ENCODE measurements at regions not wholly inside any gene's neighbourhood (a gene's known extent, or its start where the extent isn't known, plus 50 kb on each side); places are given as distances from the start of the nearest gene placed in this dataset.

DNA sequence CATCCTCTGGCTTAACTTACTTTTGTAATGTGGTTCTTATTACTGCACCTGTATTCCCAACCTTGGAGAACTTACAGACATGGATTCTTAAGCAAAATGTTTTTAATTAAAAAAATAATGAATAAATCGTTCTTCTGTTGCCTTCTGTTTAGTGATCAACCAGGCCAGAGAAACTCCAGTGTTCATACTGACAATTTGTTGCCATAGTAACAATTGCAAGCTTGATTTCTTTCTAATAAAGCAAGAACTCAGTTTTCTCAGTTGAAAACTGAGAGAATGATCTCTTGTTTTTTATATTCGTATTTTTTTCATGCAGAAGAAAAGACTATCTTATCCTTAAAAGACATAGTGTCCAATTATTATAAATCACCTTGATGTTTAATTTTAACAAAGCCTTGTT lies 106.5 kb upstream of the LMNTD1 start:
- DNase-seq (ENCODE audit: low read depth, low spot score) = no peak
- CTCF ChIA-PET = no interaction called here

GRCh38 chr12:25670076-25671055 lies 117.3 kb upstream of the LMNTD1 start:
- H3K27ac ChIP-seq (ENCODE audit: low read depth, low read length) = no peak overlapping the region
- no peaks in the 10 kb centered on the region for H3K9me3 ChIP-seq (ENCODE audit: control insufficient read depth, insufficient read depth, low read length)
- no peak overlapping the region for H3K4me3 ChIP-seq (ENCODE audit: low read depth, low read length)
- no peak for TF ChIP-seq CTCF (IDR thresholded peaks at IDR 0.05; ENCODE audit: low read depth, low read length)
- ChIA-PET POLR2A (no interaction called here), CTCF (no interaction called here)
- DNase-seq (ENCODE audit: low read depth, low spot score) = no peak
- no peaks in the 10 kb centered on the region for H3K27me3 ChIP-seq (ENCODE audit: control insufficient read depth, insufficient read depth, low read length)

More for the DNA sequence above, 106.5 kb upstream of the LMNTD1 start:
- TF ChIP-seq CTCF (IDR thresholded peaks at IDR 0.05; ENCODE audit: low read depth, low read length) = no peak
- Histone ChIP-seq H3K4me3 (ENCODE audit: low read depth, low read length) (no peak overlapping the region), H3K9me3 (ENCODE audit: control insufficient read depth, insufficient read depth, low read length) (no peaks in the 10 kb centered on the region), H3K27ac (ENCODE audit: low read depth, low read length) (no peak overlapping the region), H3K27me3 (ENCODE audit: control insufficient read depth, insufficient read depth, low read length) (no peaks in the 10 kb centered on the region)
- POLR2A ChIA-PET = no interaction called here

- Histone ChIP-seq H3K27me3 (ENCODE audit: control insufficient read depth, insufficient read depth, low read length) (no peaks in the 10 kb centered on the region), H3K4me3 (ENCODE audit: low read depth, low read length) (no peak overlapping the region), H3K9me3 (ENCODE audit: control insufficient read depth, insufficient read depth, low read length) (no peaks in the 10 kb centered on the region), H3K27ac (ENCODE audit: low read depth, low read length) (no peak overlapping the region)
- POLR2A ChIA-PET = no interaction called here
- no peak for DNase-seq (ENCODE audit: low read depth, low spot score)
- CTCF ChIA-PET = no interaction called here
- TF ChIP-seq CTCF (IDR thresholded peaks at IDR 0.05; ENCODE audit: low read depth, low read length) = no peak
Observed at GRCh38 chr12:25675808-25676207, 122.7 kb upstream of the LMNTD1 start.

GRCh38 chr12:25677232-25677937 lies 124.3 kb upstream of the LMNTD1 start:
- CTCF ChIA-PET = no interaction called here

More at GRCh38 chr12:25677232-25677937, 124.3 kb upstream of the LMNTD1 start:
- H3K27ac ChIP-seq (ENCODE audit: low read depth, low read length) = no peak overlapping the region
- no peaks in the 10 kb centered on the region for H3K9me3 ChIP-seq (ENCODE audit: control insufficient read depth, insufficient read depth, low read length)
- TF ChIP-seq CTCF (IDR thresholded peaks at IDR 0.05; ENCODE audit: low read depth, low read length) = no peak
- H3K4me3 ChIP-seq (ENCODE audit: low read depth, low read length) = no peak overlapping the region
- DNase-seq (ENCODE audit: low read depth, low spot score) = no peak
- H3K27me3 ChIP-seq (ENCODE audit: control insufficient read depth, insufficient read depth, low read length) = no peaks in the 10 kb centered on the region
- POLR2A ChIA-PET = no interaction called here

Data from AG04450 (cell line).